ENCODE measurements at regions not wholly inside any gene's neighbourhood (a gene's known extent, or its start where the extent isn't known, plus 50 kb on each side); places are given as distances from the start of the nearest gene placed in this dataset.
"Not testable (repeated sequence)": the region's sequence is repeated elsewhere in the genome, so short reads cannot be mapped to it uniquely, and the experiment has no call there.

DNA sequence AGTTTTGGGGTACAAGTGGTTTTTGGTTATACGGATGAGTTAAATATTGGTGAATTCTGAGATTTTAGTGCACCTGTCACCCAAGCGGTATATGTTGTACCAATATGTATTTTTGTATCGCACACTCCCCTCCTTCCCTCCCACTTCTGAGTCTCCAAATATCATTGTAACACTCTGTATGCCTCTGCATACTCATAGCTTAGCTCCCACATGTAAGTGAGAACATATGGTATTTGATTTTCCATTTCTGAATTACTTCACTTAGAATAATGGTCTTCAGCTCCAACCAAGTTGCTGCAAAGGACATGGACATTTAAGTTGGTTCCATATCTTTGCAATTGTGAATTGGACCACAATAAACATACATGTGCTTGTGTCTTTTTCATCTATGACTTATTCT is 103.0 kb upstream of the ADAMTS3 start:
- no peak overlapping the region for H3K4me3 Mint-ChIP-seq
- H3K27ac Mint-ChIP-seq, result no peak overlapping the region
- peaks cover 0 to 5% (median 0%) of the 10 kb centered on the region in 3 donors for H3K9me3 Mint-ChIP-seq
- peaks cover 1% of the 10 kb centered on the region for H3K27me3 Mint-ChIP-seq
- no peaks in the 10 kb centered on the region for H3K36me3 Mint-ChIP-seq
- H3K4me1 Mint-ChIP-seq, result no peaks in the 10 kb centered on the region

GRCh38 chr4:72670521-72670920 is 101.5 kb upstream of the ADAMTS3 start:
- Mint-ChIP-seq H3K4me3 (no peak overlapping the region), H3K27ac (no peak overlapping the region), H3K27me3 (no peaks in the 10 kb centered on the region), H3K4me1 (no peaks in the 10 kb centered on the region), H3K9me3 (peaks cover 0 to 5% (median 0%) of the 10 kb centered on the region in 3 donors), H3K36me3 (no peaks in the 10 kb centered on the region)

DNA sequence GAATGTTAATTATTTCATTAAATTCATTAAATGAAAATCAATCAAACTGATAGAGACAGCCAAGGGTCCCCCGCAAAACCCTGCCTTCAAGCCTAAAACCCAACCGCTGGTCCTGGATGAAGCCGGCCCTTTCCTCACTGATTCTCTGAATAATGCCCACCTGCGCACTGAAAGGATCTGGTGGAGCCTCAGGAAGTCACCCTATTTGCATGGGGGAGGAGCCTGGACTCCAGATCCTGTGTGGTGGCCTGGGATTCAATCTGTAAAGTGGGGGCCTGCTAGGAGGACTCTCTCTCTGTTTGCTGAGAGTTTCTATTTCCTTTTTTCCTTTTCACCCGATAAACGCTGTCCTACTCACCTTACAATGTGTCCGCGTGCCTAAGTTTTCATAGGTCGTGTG is 97.9 kb upstream of the ADAMTS3 start:
- Mint-ChIP-seq H3K4me3 (no peak overlapping the region), H3K9me3 (no peaks in the 10 kb centered on the region), H3K27me3 (no peaks in the 10 kb centered on the region), H3K4me1 (no peaks in the 10 kb centered on the region), H3K27ac (no peak overlapping the region), H3K36me3 (no peaks in the 10 kb centered on the region)

- H3K4me3 Mint-ChIP-seq, result no peak overlapping the region
- no peaks in the 10 kb centered on the region for H3K9me3 Mint-ChIP-seq
Observed at GRCh38 chr4:72665171-72665968, 96.3 kb upstream of the ADAMTS3 start.

DNA sequence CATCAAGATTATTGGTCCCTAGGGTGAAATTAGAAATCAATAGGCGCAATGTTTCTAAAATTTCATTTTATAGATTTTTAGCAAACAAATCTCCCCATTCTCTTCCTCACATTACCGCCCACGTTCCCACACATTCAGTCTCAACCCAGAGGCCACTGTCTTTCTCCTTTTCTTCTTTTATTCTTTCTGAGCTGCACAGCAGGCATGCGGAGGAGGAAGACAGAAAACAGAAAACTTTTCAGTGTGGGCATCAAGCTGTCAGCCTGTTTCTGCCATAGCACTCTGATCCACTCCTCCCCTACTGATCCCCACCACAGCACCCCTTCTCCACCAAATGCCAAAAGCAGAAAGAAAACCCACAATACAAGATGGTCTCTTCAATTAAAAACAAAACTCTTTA is 94.8 kb upstream of the ADAMTS3 start:
- H3K36me3 Mint-ChIP-seq, result no peaks in the 10 kb centered on the region
- no peaks in the 10 kb centered on the region for H3K9me3 Mint-ChIP-seq
- peaks cover 1% of the 10 kb centered on the region for H3K27me3 Mint-ChIP-seq
- no peak overlapping the region for H3K27ac Mint-ChIP-seq
- no peaks in the 10 kb centered on the region for H3K4me1 Mint-ChIP-seq
- H3K4me3 Mint-ChIP-seq, result no peak overlapping the region

More at GRCh38 chr4:72665171-72665968, 96.3 kb upstream of the ADAMTS3 start:
- peaks cover 1% of the 10 kb centered on the region for H3K27me3 Mint-ChIP-seq
- no peaks in the 10 kb centered on the region for H3K4me1 Mint-ChIP-seq
- no peak overlapping the region for H3K27ac Mint-ChIP-seq
- no peaks in the 10 kb centered on the region for H3K36me3 Mint-ChIP-seq

DNA sequence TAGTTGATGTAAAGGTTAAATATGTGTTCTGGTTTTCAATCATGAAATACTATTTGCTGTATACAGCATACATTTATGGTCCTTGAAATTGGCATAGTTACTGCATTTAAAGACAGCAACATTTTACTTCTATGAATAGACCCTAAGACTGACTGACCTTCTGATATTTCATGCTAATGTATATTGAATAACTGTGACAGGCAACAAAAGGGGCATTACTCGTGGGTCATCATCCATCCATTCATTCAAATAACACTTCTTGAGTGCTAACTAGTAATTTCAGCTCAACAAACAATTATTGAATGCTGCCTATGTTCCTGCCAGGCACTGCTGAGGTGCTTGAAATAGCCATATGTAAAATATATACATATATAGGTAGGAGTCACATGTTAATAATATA is 92.8 kb upstream of the ADAMTS3 start:
- no peak overlapping the region for H3K4me3 Mint-ChIP-seq
- H3K36me3 Mint-ChIP-seq, result no peaks in the 10 kb centered on the region

GRCh38 chr4:72641611-72642010 is 72.6 kb upstream of the ADAMTS3 start:
- Mint-ChIP-seq H3K4me3 (no peak overlapping the region), H3K9me3 (peaks cover 0 to 2% (median 1%) of the 10 kb centered on the region in 3 donors), H3K27me3 (no peaks in the 10 kb centered on the region), H3K36me3 (no peaks in the 10 kb centered on the region), H3K27ac (no peak overlapping the region), H3K4me1 (no peaks in the 10 kb centered on the region)

More for the DNA sequence above, 92.8 kb upstream of the ADAMTS3 start:
- H3K27me3 Mint-ChIP-seq, result peaks cover 1% of the 10 kb centered on the region
- no peak overlapping the region for H3K27ac Mint-ChIP-seq
- H3K9me3 Mint-ChIP-seq, result peaks cover 0 to 4% (median 0%) of the 10 kb centered on the region in 3 donors
- no peaks in the 10 kb centered on the region for H3K4me1 Mint-ChIP-seq

GRCh38 chr4:72636866-72637265 is 67.8 kb upstream of the ADAMTS3 start:
- not testable (repeated sequence) for H3K27me3 Mint-ChIP-seq, H3K9me3 Mint-ChIP-seq, H3K27ac Mint-ChIP-seq, H3K36me3 Mint-ChIP-seq, H3K4me1 Mint-ChIP-seq, H3K4me3 Mint-ChIP-seq

- H3K27ac Mint-ChIP-seq, H3K36me3 Mint-ChIP-seq, H3K4me1 Mint-ChIP-seq, H3K27me3 Mint-ChIP-seq, H3K9me3 Mint-ChIP-seq: not testable (repeated sequence)
- peak overlapping the region in 1 of 4 donors; percentile 23 for H3K4me3 Mint-ChIP-seq
Observed at GRCh38 chr4:72635931-72636330, 66.9 kb upstream of the ADAMTS3 start.

DNA sequence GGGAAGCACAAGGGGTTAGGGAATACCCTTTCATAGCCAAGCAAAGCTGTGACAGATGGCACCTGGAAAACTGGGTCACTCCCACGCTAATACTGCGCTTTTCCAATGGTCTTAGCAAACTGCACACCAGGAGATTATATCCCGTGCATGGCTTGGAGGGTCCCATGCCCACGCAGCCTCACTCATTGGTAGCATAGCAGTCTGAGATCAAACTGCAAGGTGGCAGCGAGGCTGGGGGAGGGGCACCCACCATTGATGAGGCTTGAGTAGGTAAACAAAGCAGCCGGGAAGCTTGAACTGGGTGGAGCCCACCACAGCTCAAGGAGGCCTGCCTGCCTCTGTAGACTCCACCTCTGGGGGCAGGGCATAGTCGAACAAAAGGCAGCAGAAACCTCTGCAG is 63.2 kb upstream of the ADAMTS3 start:
- H3K9me3 Mint-ChIP-seq, H3K4me3 Mint-ChIP-seq, H3K27me3 Mint-ChIP-seq, H3K36me3 Mint-ChIP-seq, H3K4me1 Mint-ChIP-seq, H3K27ac Mint-ChIP-seq: not testable (repeated sequence)

- Mint-ChIP-seq H3K36me3 (no peaks in the 10 kb centered on the region), H3K4me3 (no peak overlapping the region), H3K9me3 (peaks cover 0 to 3% (median 0%) of the 10 kb centered on the region in 3 donors), H3K4me1 (no peaks in the 10 kb centered on the region), H3K27ac (no peak overlapping the region), H3K27me3 (no peaks in the 10 kb centered on the region)
Observed at GRCh38 chr4:72631296-72631695, 62.3 kb upstream of the ADAMTS3 start.

- H3K36me3 Mint-ChIP-seq, result no peaks in the 10 kb centered on the region
- peaks cover 0 to 2% (median 0%) of the 10 kb centered on the region in 3 donors for H3K9me3 Mint-ChIP-seq
- H3K27ac Mint-ChIP-seq, result no peak overlapping the region
- no peaks in the 10 kb centered on the region for H3K27me3 Mint-ChIP-seq
- H3K4me1 Mint-ChIP-seq, result no peaks in the 10 kb centered on the region
- H3K4me3 Mint-ChIP-seq, result no peak overlapping the region
Observed at GRCh38 chr4:72629540-72629939, 60.5 kb upstream of the ADAMTS3 start.

- no peak overlapping the region for H3K4me3 Mint-ChIP-seq
- H3K27me3 Mint-ChIP-seq, result no peaks in the 10 kb centered on the region
Observed at GRCh38 chr4:72627723-72628122, 58.7 kb upstream of the ADAMTS3 start.

More at GRCh38 chr4:72627723-72628122, 58.7 kb upstream of the ADAMTS3 start:
- no peaks in the 10 kb centered on the region for H3K36me3 Mint-ChIP-seq
- peaks cover 0 to 2% (median 0%) of the 10 kb centered on the region in 3 donors for H3K9me3 Mint-ChIP-seq
- no peaks in the 10 kb centered on the region for H3K4me1 Mint-ChIP-seq
- H3K27ac Mint-ChIP-seq, result no peak overlapping the region
